Prostate gland (tissue), 2 donors: ENCODE measurements at regions not wholly inside any gene's neighbourhood (a gene's known extent, or its start where the extent isn't known, plus 50 kb on each side); places are given as distances from the start of the nearest gene placed in this dataset.

ENCODE experiments used
- DNase-seq: peaks from one replicate; pipeline ENCODE4 v3.0.0-alpha.2; 2019; ENCODE audit warnings: low spot score
- H3K27ac ChIP-seq, 2 donors: fragments of 200-600 bp; sonication (generic); 2 replicates each; pipeline ENCODE4 v1.5.1; 2017 to 2019
- H3K27me3 ChIP-seq: fragments of 200-600 bp; sonication (generic); replicated peaks from 2 replicates; pipeline ENCODE4 v1.5.1; 2019; ENCODE audit not compliant: insufficient read depth
- H3K36me3 ChIP-seq, 2 donors: fragments of 200-600 bp; sonication (generic); 1 replicate in 1 of 2; 2 replicates in 1 of 2; pipeline versions ENCODE4 v1.5.1 to v1.8.1; 2017 to 2019
- H3K4me1 ChIP-seq: fragments of 200-600 bp; sonication (generic); replicated peaks from 2 replicates; pipeline ENCODE4 v1.5.1; 2019
- H3K4me3 ChIP-seq, 2 donors: fragments of 200-600 bp; sonication (generic); 2 replicates each; pipeline ENCODE4 v1.5.1; 2017 to 2019
- H3K9me3 ChIP-seq: fragments of 200-600 bp; sonication (generic); 2 replicates; pipeline ENCODE4 v1.5.1; 2017
- POLR2A ChIP-seq: fragments of 450-650 bp; IDR thresholded peaks from one replicate; pipeline ENCODE4 v1.6.1; 2016; ENCODE audit warnings: antibody characterized with exemption, mild to moderate bottlenecking
- POLR2AphosphoS5 ChIP-seq: sonication (generic); formaldehyde crosslinking; IDR thresholded peaks from one replicate; pipeline ENCODE4 v1.6.1; 2017; ENCODE audit warnings: antibody characterized with exemption
- WGBS: methylation state at CpG from one replicate; pipeline ENCODE4 v1.1.5; 2018; 5-methylcytosine and 5-hydroxymethylcytosine counted together
- intact Hi-C: fragments of 100-400 bp; cut with DNase I; formaldehyde crosslinking; loops from one replicate; pipeline ENCODE4 v1.14.2; 2022
- TF ChIP-seq, protein P1 (sequence below), 4 experiments: fragments of 200-600 bp in 2 of 4; fragments of 450-650 bp in 2 of 4; sonication (generic) in 2 of 4; IDR thresholded peaks; 1 replicate in 3 of 4; 2 replicates in 1 of 4; pipeline ENCODE4 v1.5.1; 2016 to 2019; ENCODE audit warnings: antibody characterized with exemption in 4 of 4, mild to moderate bottlenecking in 2 of 4, moderate library complexity in 2 of 4

DNA sequence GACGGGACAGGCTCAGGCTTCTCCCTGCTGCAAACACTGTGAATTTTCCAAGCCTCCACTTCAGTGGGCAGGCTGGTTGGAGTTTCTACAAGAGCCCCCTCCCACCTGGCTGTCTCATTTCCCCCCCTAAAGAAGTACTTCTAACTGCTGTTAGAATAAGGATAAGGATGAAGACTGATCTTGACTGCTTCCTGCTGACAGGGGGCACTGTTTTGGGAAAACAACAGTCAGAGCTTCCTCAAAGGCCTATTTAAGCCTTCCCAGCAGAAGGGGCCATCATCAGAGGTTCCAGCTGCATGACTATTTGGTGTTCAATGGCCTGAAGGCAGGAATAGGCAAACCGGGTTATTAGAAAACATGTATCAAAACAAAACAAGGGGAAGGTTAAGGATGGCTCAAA, 1162.8 kb downstream of the DSC3 start:
- Histone ChIP-seq H3K4me1 (no peaks in the 10 kb centered on the region), H3K4me3 (no peak overlapping the region), H3K27ac (no peak overlapping the region), H3K9me3 (no peaks in the 10 kb centered on the region), H3K36me3 (no peaks in the 10 kb centered on the region), H3K27me3 (no peaks in the 10 kb centered on the region)
- TF ChIP-seq POLR2A = no peak
- TF ChIP-seq POLR2AphosphoS5 = no peak
- intact Hi-C loops = no loop called here
- DNase-seq = no peak
- WGBS = 86% methylated on average over 2 of the region's 2 CpGs

DNA sequence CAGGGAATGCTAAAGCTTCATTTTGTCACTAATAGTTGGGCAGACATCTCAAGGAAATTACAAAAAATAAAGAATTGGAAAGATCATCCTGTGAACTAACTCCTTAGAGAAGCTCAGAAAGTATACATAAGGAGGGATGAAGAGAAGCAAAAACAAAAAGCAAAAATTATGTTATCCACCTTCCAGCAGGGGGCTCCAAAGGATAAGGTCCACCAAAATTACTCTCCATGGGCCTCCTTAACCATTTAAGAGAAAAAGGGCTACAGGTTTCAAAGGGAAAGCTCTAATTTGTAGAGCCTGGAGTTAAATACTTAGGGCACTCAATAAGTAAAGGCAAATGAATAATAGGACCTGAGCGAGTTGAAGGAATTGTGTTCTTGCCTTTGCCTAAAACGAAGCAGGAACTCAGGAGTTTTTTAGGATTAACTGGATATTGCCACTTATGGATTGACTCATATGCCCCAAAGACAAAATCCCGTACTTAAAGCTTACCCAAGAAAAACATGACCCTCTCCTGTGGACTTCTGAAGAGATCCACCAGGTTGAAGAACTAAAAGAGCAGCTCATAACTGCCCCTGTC, 1167.9 kb downstream of the DSC3 start:
- no peak for DNase-seq
- intact Hi-C loops = no loop called here
- no peak overlapping the region for H3K27ac ChIP-seq
- TF ChIP-seq, protein P1, sequence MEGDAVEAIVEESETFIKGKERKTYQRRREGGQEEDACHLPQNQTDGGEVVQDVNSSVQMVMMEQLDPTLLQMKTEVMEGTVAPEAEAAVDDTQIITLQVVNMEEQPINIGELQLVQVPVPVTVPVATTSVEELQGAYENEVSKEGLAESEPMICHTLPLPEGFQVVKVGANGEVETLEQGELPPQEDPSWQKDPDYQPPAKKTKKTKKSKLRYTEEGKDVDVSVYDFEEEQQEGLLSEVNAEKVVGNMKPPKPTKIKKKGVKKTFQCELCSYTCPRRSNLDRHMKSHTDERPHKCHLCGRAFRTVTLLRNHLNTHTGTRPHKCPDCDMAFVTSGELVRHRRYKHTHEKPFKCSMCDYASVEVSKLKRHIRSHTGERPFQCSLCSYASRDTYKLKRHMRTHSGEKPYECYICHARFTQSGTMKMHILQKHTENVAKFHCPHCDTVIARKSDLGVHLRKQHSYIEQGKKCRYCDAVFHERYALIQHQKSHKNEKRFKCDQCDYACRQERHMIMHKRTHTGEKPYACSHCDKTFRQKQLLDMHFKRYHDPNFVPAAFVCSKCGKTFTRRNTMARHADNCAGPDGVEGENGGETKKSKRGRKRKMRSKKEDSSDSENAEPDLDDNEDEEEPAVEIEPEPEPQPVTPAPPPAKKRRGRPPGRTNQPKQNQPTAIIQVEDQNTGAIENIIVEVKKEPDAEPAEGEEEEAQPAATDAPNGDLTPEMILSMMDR (IDR thresholded peaks at IDR 0.05) = peak in 3 of 4 experiments; percentile 15 to 41 (median 18)
- TF ChIP-seq POLR2A = no peak
- no peaks in the 10 kb centered on the region for H3K27me3 ChIP-seq
- 90% methylated on average over 3 of the region's 3 CpGs for WGBS
- no peaks in the 10 kb centered on the region for H3K9me3 ChIP-seq
- H3K4me1 ChIP-seq = no peaks in the 10 kb centered on the region
- no peak overlapping the region for H3K4me3 ChIP-seq
- H3K36me3 ChIP-seq = no peaks in the 10 kb centered on the region

DNA sequence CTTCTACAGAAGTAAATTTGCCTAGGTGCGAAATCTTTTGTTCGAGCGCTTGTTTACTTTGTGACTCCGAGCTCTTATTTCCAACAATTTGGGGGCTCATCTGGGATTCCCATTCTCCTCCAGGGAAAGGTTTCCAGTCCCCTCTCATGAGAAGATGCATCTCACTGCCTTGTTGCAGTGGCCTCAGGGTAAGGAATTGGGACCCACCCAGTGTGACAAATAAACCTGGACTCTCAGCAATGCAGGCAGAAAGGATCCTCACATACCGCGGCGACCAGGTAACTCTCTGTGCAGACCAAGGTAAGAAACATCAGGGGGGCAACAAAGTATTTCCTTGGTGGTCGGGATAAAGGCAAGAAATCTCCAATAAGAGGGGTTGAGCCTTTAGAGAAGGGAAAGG, 1169.3 kb downstream of the DSC3 start:
- Histone ChIP-seq H3K4me1 (no peaks in the 10 kb centered on the region), H3K36me3 (no peaks in the 10 kb centered on the region), H3K4me3 (no peak overlapping the region), H3K27ac (no peak overlapping the region), H3K27me3 (no peaks in the 10 kb centered on the region), H3K9me3 (no peaks in the 10 kb centered on the region)
- WGBS = 92% methylated on average over 8 of the region's 8 CpGs
- TF ChIP-seq, protein P1 (IDR thresholded peaks at IDR 0.05) = no peak
- TF ChIP-seq POLR2AphosphoS5 (no peak), POLR2A (no peak)
- intact Hi-C loops = no loop called here
- no peak for DNase-seq

DNA sequence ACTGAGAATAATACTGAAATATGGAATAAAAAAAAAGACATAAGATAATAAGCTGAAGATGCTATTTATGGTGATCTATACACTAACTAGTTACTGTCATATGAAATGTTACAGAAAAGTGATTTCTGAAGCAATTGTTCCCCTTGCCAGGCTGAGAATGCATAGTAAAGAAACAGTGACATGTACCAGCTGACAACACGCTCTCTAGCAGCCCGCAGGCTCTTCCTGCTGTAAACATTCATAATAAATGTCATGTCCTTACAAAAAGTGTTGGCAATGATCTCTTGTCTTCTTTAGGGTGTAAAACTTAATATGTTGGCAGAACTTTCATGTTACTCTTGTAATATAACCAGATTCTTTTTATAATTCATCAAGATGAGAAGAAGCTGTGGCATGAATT, 1171.3 kb downstream of the DSC3 start:
- intact Hi-C loops = no loop called here
- no peaks in the 10 kb centered on the region for H3K27me3 ChIP-seq
- DNase-seq = no peak
- H3K4me1 ChIP-seq = no peaks in the 10 kb centered on the region
- no peak overlapping the region for H3K4me3 ChIP-seq
- H3K27ac ChIP-seq = no peak overlapping the region
- TF ChIP-seq, protein P1 (IDR thresholded peaks at IDR 0.05) = no peak
- TF ChIP-seq POLR2AphosphoS5 (no peak), POLR2A (no peak)
- H3K36me3 ChIP-seq = no peaks in the 10 kb centered on the region
- H3K9me3 ChIP-seq = no peaks in the 10 kb centered on the region
- 8% methylated on average over 2 of the region's 2 CpGs for WGBS

DNA sequence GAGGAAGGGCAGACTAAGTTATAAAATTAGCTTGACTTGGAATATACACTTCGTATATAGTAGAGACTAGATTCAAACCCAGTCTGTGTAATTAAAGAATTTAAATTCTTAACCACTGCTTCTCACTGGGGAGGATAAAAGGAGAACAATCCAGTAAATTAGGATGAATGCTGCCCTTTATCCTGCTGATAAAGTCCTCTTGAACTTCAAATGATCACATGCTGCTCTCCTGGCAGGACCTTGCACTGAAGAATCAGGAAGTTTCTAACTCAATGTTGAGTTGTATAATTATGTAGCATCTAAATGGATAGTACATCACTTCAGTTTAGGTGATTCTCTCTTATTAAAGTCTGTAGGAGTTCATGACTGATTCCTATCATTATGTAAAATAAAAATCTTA, 1179.7 kb downstream of the DSC3 start:
- no peaks in the 10 kb centered on the region for H3K4me1 ChIP-seq
- no peak for DNase-seq
- WGBS = 45% methylated on average over 1 of the region's 1 CpG
- H3K36me3 ChIP-seq = no peaks in the 10 kb centered on the region
- H3K9me3 ChIP-seq = no peaks in the 10 kb centered on the region
- H3K4me3 ChIP-seq = no peak overlapping the region
- intact Hi-C loops = no loop called here
- TF ChIP-seq POLR2A (no peak), POLR2AphosphoS5 (no peak)
- TF ChIP-seq, protein P1 (IDR thresholded peaks at IDR 0.05) = no peak
- no peak overlapping the region for H3K27ac ChIP-seq
- H3K27me3 ChIP-seq = no peaks in the 10 kb centered on the region
